Adipocyte (in vitro differentiated cells): ENCODE measurements at regions not wholly inside any gene's neighbourhood (a gene's known extent, or its start where the extent isn't known, plus 50 kb on each side); places are given as distances from the start of the nearest gene placed in this dataset.

Source experiments
- DNase-seq: peaks from one replicate; pipeline ENCODE4 v3.0.0-alpha.2; 2015; ENCODE audit warnings: low read depth
- H3K27me3 ChIP-seq: replicated peaks from 2 replicates; pipeline ENCODE4 v1.7.0; 2013; ENCODE audit warnings: mild to moderate bottlenecking, low read length, moderate library complexity; ENCODE audit not compliant: control insufficient read depth, insufficient read depth
- H3K36me3 ChIP-seq: 2 replicates; pipeline ENCODE4 v1.7.0; 2013; ENCODE audit warnings: low read length, mild to moderate bottlenecking, moderate library complexity; ENCODE audit not compliant: control insufficient read depth, insufficient read depth, severe bottlenecking
- H3K4me1 ChIP-seq: 2 replicates; pipeline ENCODE4 v1.7.0; 2013; ENCODE audit warnings: mild to moderate bottlenecking, low read length, moderate library complexity; ENCODE audit not compliant: control insufficient read depth, insufficient read depth
- H3K4me3 ChIP-seq: 2 replicates; pipeline ENCODE4 v1.7.0; 2013; ENCODE audit warnings: mild to moderate bottlenecking, low read length, moderate library complexity
- H3K9ac ChIP-seq: 2 replicates; pipeline ENCODE4 v1.7.0; 2013; ENCODE audit warnings: mild to moderate bottlenecking, low read length, moderate library complexity
- H3K9me3 ChIP-seq: 2 replicates; pipeline ENCODE4 v1.7.0; 2013; ENCODE audit warnings: mild to moderate bottlenecking, low read length, moderate library complexity; ENCODE audit not compliant: control insufficient read depth

GRCh38 chr7:106381252-106381651 lies 96.5 kb upstream of the NAMPT start:
- H3K27me3 ChIP-seq = no peaks in the 10 kb centered on the region

GRCh38 chr7:106377847-106378361 lies 93.1 kb upstream of the NAMPT start:
- Histone ChIP-seq H3K4me3 (no peak overlapping the region), H3K4me1 (peaks cover 4% of the 10 kb centered on the region), H3K9ac (no peak overlapping the region)

More at GRCh38 chr7:106381252-106381651, 96.5 kb upstream of the NAMPT start:
- Histone ChIP-seq H3K36me3 (no peaks in the 10 kb centered on the region), H3K9ac (no peak overlapping the region), H3K4me1 (no peaks in the 10 kb centered on the region), H3K9me3 (no peaks in the 10 kb centered on the region), H3K4me3 (no peak overlapping the region)
- DNase-seq = no peak

DNA sequence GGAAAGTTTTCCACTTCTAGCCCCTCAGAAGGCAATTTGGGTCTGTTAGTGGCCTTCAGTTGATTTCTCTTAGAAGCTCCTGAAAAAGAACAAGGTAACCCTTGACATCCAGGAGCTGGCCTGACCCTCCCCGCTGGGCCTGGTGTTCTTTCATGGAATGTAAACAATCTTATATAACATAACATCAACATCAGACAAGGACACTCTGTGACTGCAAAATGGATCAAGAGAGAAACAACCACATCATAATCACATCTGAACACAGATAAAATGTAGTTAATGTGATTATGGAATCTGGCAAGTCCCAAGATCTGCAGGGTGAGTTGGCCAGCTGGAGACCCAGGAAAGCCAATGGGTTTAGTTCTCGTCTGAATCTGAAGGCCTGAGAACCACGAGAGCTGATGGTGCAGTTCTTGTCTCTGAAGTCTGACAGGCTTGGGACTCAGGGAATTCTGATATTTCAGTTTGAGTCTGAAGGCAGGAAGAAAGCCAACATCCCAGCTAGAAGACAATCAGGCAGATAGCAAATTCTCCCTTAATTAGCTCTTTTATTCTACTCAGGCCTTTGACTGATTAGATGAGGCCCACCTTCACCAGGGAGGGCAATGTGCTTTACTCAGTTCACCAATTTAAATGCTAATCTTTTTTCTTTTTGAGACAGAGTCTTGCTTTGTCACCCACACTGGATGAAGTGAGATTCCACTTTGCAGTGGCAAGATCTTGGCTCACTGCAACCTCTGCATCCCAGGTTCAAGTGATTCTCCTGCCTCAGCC lies 91.4 kb upstream of the NAMPT start:
- Histone ChIP-seq H3K27me3 (no peaks in the 10 kb centered on the region), H3K4me1 (peaks cover 4% of the 10 kb centered on the region), H3K36me3 (no peaks in the 10 kb centered on the region), H3K9me3 (no peaks in the 10 kb centered on the region), H3K9ac (no peak overlapping the region), H3K4me3 (no peak overlapping the region)
- DNase-seq = no peak

More at GRCh38 chr7:106377847-106378361, 93.1 kb upstream of the NAMPT start:
- Histone ChIP-seq H3K9me3 (no peaks in the 10 kb centered on the region), H3K27me3 (no peaks in the 10 kb centered on the region), H3K36me3 (no peaks in the 10 kb centered on the region)
- no peak for DNase-seq

- H3K9me3 ChIP-seq = no peaks in the 10 kb centered on the region
- H3K4me3 ChIP-seq = no peak overlapping the region
- no peaks in the 10 kb centered on the region for H3K27me3 ChIP-seq
- DNase-seq = no peak
- H3K4me1 ChIP-seq = peaks cover 4% of the 10 kb centered on the region
- H3K36me3 ChIP-seq = no peaks in the 10 kb centered on the region
- no peak overlapping the region for H3K9ac ChIP-seq
Measured at GRCh38 chr7:106375499-106375898, 90.7 kb upstream of the NAMPT start.

DNA sequence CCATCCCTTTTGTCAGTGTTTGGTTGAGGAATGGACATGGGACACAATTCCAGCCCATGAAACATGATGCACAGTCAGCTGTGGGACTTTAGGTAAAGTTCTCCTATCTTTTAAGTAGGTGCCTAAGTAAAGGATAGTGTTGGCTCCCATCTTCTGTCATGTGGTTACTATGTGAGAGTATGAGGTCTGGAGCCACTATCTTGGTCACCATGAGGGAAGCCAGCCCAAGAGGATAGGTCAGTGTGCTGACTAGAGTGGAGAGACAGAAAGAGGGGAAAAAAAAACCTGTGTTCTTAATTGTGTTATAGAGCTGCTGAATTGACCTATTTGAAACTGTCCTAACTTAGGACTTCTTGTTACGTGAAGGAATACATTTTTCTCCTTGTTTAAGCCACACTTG lies 89.7 kb upstream of the NAMPT start:
- peaks cover 8% of the 10 kb centered on the region for H3K4me1 ChIP-seq
- no peak overlapping the region for H3K4me3 ChIP-seq
- DNase-seq = no peak
- no peak overlapping the region for H3K9ac ChIP-seq
- H3K9me3 ChIP-seq = no peaks in the 10 kb centered on the region
- no peaks in the 10 kb centered on the region for H3K36me3 ChIP-seq
- no peaks in the 10 kb centered on the region for H3K27me3 ChIP-seq

- Histone ChIP-seq H3K36me3 (no peaks in the 10 kb centered on the region), H3K9me3 (no peaks in the 10 kb centered on the region), H3K4me1 (peaks cover 14% of the 10 kb centered on the region), H3K27me3 (no peaks in the 10 kb centered on the region), H3K4me3 (no peak overlapping the region), H3K9ac (no peak overlapping the region)
- no peak for DNase-seq
Measured at GRCh38 chr7:106372595-106373318, 88.0 kb upstream of the NAMPT start.

- Histone ChIP-seq H3K9ac (no peak overlapping the region), H3K27me3 (no peaks in the 10 kb centered on the region), H3K4me3 (no peak overlapping the region), H3K4me1 (peaks cover 14% of the 10 kb centered on the region), H3K9me3 (no peaks in the 10 kb centered on the region), H3K36me3 (no peaks in the 10 kb centered on the region)
- no peak for DNase-seq
Measured at GRCh38 chr7:106372126-106372525, 87.3 kb upstream of the NAMPT start.

DNA sequence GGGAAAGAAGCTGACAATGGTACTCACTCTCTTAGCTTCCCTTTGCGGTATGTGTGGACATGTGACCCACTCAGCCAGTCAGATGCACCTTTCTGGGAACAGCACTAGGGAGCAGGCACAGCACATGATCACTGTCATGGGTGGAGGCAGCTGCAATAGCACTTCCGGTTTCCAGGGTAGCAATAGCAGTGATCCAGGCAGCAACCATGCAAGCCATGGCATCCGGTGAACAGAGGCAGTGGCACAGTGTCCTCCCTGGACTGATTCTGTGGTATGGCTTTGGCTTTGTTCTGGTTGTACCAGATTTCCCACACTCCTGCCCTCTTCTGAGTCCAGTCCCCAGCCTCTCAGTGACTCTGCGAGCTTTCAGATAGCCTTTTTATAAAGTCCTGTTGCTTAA lies 86.8 kb upstream of the NAMPT start:
- H3K4me1 ChIP-seq = peaks cover 14% of the 10 kb centered on the region
- no peak for DNase-seq
- no peak overlapping the region for H3K9ac ChIP-seq
- H3K27me3 ChIP-seq = no peaks in the 10 kb centered on the region
- H3K36me3 ChIP-seq = no peaks in the 10 kb centered on the region
- H3K4me3 ChIP-seq = no peak overlapping the region
- H3K9me3 ChIP-seq = no peaks in the 10 kb centered on the region

DNA sequence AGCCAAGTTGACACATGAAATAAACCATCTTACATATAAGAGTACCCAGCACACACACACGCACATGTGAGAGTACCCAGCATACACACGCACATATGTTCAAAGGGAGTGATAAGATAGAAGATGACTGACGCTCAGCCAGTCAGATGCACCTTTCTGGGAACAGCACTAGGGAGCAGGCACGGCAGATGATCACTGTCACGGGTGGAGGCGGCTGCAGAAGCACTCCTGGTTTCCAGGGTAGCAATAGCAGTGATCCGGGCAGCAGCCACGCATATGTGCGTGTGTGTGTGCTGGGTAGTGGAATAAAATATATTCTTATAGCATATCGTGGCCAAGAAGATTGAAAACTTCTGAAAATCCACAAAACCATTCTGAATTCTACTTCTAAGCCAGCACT lies 85.8 kb upstream of the NAMPT start:
- Histone ChIP-seq H3K9me3 (no peaks in the 10 kb centered on the region), H3K9ac (no peak overlapping the region), H3K4me3 (no peak overlapping the region), H3K27me3 (no peaks in the 10 kb centered on the region), H3K4me1 (peaks cover 20% of the 10 kb centered on the region), H3K36me3 (no peaks in the 10 kb centered on the region)
- DNase-seq = no peak

GRCh38 chr7:106369816-106370215 lies 85.0 kb upstream of the NAMPT start:
- no peaks in the 10 kb centered on the region for H3K27me3 ChIP-seq
- H3K36me3 ChIP-seq = no peaks in the 10 kb centered on the region
- H3K4me3 ChIP-seq = no peak overlapping the region
- H3K4me1 ChIP-seq = peaks cover 22% of the 10 kb centered on the region
- peak overlapping the region; percentile 14 for H3K9ac ChIP-seq
- DNase-seq = peak; percentile 27
- no peaks in the 10 kb centered on the region for H3K9me3 ChIP-seq

DNA sequence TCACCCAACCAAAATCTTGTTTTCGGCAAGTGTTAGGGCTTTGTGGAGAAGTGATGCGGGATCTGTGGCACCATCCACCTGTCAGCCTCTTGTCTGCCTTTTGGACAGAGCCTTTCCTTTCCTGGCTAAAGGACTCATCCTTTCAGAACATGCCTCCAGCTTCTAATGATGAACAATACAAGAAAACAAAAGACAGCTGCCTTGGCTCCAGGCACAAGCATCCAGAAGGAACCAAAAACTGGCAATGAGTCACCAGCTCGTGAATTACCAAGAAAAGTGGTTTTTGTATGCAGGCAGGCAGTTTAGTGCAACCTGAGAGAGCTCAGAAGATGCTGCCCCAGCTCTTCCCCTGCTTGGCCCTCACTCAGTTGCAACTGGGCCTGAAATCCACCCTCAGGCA lies 84.6 kb upstream of the NAMPT start:
- H3K27me3 ChIP-seq = no peaks in the 10 kb centered on the region
- no peak overlapping the region for H3K4me3 ChIP-seq
- H3K36me3 ChIP-seq = no peaks in the 10 kb centered on the region
- peak; percentile 70 for DNase-seq
- H3K4me1 ChIP-seq = peaks cover 22% of the 10 kb centered on the region
- H3K9ac ChIP-seq = peak overlapping the region; percentile 14
- no peaks in the 10 kb centered on the region for H3K9me3 ChIP-seq
